ENCODE measurements at regions not wholly inside any gene's neighbourhood (a gene's known extent, or its start where the extent isn't known, plus 50 kb on each side); places are given as distances from the start of the nearest gene placed in this dataset.

DNA sequence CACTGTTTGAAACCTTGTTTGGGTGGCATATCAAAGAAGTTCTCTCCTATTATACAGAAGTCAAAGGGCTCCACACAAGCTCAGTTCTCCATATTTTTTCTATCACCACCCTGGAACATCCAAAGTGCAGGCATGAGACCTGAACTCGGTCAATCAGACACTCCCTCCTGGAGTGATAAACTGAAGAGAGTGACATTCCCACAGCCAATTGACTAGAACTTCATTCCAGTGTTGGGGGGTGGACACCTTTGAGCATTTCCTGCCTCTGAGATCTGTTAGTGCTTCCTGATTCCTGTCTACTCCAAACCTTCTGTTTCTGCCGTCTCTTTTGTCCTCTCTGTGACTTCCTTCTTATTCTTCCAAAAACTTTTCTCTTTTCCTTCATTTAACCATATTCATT is 220.7 kb upstream of the NOX3 start:
- H3K36me3 Mint-ChIP-seq (ENCODE audit: low read depth): no peaks in the 10 kb centered on the region
- TF ChIP-seq, protein P1, sequence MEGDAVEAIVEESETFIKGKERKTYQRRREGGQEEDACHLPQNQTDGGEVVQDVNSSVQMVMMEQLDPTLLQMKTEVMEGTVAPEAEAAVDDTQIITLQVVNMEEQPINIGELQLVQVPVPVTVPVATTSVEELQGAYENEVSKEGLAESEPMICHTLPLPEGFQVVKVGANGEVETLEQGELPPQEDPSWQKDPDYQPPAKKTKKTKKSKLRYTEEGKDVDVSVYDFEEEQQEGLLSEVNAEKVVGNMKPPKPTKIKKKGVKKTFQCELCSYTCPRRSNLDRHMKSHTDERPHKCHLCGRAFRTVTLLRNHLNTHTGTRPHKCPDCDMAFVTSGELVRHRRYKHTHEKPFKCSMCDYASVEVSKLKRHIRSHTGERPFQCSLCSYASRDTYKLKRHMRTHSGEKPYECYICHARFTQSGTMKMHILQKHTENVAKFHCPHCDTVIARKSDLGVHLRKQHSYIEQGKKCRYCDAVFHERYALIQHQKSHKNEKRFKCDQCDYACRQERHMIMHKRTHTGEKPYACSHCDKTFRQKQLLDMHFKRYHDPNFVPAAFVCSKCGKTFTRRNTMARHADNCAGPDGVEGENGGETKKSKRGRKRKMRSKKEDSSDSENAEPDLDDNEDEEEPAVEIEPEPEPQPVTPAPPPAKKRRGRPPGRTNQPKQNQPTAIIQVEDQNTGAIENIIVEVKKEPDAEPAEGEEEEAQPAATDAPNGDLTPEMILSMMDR (IDR thresholded peaks at IDR 0.05; ENCODE audit: unreplicated experiment in 3 of 3): no peak
- no peaks in the 10 kb centered on the region for H3K27me3 Mint-ChIP-seq (ENCODE audit: low read depth)
- peaks cover 6% of the 10 kb centered on the region for H3K4me1 Mint-ChIP-seq
- no peak overlapping the region for H3K4me3 Mint-ChIP-seq
- no peaks in the 10 kb centered on the region for H3K9me3 Mint-ChIP-seq
- no peak overlapping the region for H3K27ac Mint-ChIP-seq

DNA sequence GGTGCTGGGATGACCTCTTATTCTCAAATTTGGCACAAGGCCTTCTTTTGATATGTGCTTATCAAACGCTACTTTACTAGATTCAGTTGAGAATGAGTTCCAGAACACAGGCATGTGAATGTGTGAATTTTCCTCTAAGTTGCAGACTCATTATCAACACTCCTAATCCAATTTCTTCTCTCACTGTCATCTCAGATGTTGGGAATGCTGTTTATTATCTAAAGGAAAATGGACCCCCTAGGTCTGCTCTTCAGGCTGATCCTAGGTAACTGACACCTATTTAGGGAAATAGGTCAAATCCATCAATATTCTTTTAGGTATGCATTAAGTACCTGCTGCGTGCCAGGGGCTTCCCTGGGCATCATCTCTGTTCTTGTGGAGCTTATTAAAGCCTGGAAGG is 215.0 kb upstream of the NOX3 start:
- TF ChIP-seq, protein P1 (IDR thresholded peaks at IDR 0.05; ENCODE audit: unreplicated experiment in 3 of 3): no peak
- no peak overlapping the region for H3K27ac Mint-ChIP-seq

DNA sequence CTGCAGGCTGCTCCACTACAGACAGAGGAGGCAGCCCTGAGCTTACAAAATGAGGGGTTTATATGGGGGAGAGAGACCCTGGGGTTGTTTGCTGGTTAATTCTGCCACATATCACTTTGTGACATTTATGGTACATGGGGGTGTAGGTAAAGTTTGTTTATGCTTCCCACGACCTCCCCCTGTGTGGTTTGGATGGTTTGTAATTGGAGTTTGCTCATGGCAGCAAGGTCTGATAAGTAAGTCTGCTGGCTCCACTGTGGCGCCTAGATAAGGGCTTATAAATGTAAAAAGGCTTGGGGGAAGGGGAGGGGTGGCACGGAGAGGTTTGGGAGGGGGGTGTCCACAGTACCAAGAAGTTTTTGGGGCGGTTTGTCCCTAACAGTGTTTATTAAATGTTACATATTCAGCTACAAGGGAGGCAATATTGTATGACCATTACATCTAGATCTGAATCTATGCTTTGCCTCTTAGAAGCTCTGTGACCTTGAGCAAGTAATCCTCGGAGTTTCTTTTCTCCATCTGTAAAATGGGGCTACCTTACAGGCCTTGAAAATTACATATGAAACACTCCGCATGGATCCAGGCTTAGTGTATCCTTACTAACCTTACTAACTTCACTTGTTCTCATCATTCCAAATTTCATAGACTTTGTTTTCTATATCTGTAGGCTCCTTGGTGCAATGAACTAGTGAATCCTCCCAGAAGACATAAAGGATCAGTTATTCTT is 204.8 kb upstream of the NOX3 start:
- Mint-ChIP-seq H3K27me3 (ENCODE audit: low read depth) (peaks cover 9% of the 10 kb centered on the region), H3K9me3 (peaks cover 9% of the 10 kb centered on the region), H3K4me1 (no peaks in the 10 kb centered on the region), H3K4me3 (no peak overlapping the region), H3K36me3 (ENCODE audit: low read depth) (no peaks in the 10 kb centered on the region), H3K27ac (no peak overlapping the region)
- TF ChIP-seq, protein P1 (IDR thresholded peaks at IDR 0.05; ENCODE audit: unreplicated experiment in 3 of 3): no peak

More for the DNA sequence above, 215.0 kb upstream of the NOX3 start:
- no peaks in the 10 kb centered on the region for H3K9me3 Mint-ChIP-seq
- no peaks in the 10 kb centered on the region for H3K4me1 Mint-ChIP-seq
- no peaks in the 10 kb centered on the region for H3K36me3 Mint-ChIP-seq (ENCODE audit: low read depth)
- no peak overlapping the region for H3K4me3 Mint-ChIP-seq
- H3K27me3 Mint-ChIP-seq (ENCODE audit: low read depth): peaks cover 4% of the 10 kb centered on the region

DNA sequence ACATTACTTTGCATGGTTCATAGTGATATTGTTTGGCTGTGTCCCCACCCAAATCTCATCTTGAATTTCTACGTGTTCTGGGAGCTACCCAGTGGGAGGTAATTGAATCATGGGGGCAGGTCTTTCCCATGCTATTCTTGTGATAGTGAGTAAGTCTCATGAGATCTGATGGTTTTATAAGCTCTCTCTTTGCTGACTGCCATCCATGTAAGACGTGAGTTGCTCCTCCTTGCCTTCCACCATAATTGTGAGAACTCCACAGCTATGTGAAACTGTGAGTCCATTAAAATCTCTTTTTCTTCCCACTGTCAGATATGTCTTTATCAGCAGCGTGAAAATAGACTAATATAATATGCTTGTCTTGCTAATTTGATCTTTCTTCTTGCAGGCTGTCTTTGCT is 200.4 kb upstream of the NOX3 start:
- no peak overlapping the region for H3K4me3 Mint-ChIP-seq
- no peak overlapping the region for H3K27ac Mint-ChIP-seq
- no peaks in the 10 kb centered on the region for H3K27me3 Mint-ChIP-seq (ENCODE audit: low read depth)
- no peaks in the 10 kb centered on the region for H3K36me3 Mint-ChIP-seq (ENCODE audit: low read depth)
- H3K4me1 Mint-ChIP-seq: no peaks in the 10 kb centered on the region
- peaks cover 21% of the 10 kb centered on the region for H3K9me3 Mint-ChIP-seq
- TF ChIP-seq, protein P1 (IDR thresholded peaks at IDR 0.05; ENCODE audit: unreplicated experiment in 3 of 3): no peak

DNA sequence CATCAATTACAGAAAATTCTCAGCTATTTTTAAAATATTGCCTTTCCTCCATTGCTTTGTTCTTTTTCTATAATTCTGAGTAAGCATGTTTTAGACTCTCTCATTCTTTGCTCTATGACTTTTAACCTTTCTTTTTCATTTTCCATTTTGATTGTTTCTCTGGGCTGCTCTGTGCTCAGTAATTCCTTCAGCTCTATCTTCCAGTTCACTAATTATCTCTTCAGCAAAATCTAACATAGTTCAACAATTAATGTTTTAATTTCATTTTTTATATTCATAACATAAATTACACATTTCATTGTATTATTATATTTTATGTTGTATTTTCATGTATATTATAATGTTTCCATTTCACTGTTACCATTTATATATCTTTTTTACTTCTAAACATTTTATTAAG is 198.8 kb upstream of the NOX3 start:
- H3K36me3 Mint-ChIP-seq (ENCODE audit: low read depth): no peaks in the 10 kb centered on the region
- peaks cover 21% of the 10 kb centered on the region for H3K9me3 Mint-ChIP-seq
- no peak overlapping the region for H3K4me3 Mint-ChIP-seq
- TF ChIP-seq, protein P1 (IDR thresholded peaks at IDR 0.05; ENCODE audit: unreplicated experiment in 3 of 3): no peak
- no peak overlapping the region for H3K27ac Mint-ChIP-seq
- H3K4me1 Mint-ChIP-seq: no peaks in the 10 kb centered on the region
- H3K27me3 Mint-ChIP-seq (ENCODE audit: low read depth): no peaks in the 10 kb centered on the region

DNA sequence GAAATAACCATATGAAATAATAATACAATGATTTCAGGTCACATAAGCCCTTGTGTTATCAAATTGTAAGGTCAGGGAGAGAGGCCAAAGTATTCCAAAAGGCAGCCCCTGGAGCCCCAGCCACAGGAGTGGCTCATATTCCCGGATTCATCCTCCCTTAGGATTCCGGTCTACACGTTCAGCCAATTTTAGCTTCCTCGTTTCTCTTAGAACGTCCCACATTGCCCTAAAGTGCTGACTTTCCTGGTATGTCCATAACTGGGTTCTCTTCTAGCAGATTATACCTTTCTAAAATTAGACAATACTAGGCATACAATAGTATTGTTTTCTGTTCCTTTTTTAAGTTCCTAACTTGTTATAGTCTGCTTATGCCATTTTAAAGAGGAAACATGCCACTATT is 192.7 kb upstream of the NOX3 start:
- Mint-ChIP-seq H3K27me3 (ENCODE audit: low read depth) (no peaks in the 10 kb centered on the region), H3K36me3 (ENCODE audit: low read depth) (no peaks in the 10 kb centered on the region), H3K9me3 (no peaks in the 10 kb centered on the region), H3K4me3 (no peak overlapping the region), H3K4me1 (peaks cover 9% of the 10 kb centered on the region), H3K27ac (no peak overlapping the region)
- TF ChIP-seq, protein P1 (IDR thresholded peaks at IDR 0.05; ENCODE audit: unreplicated experiment in 3 of 3): no peak
